PC-9 (cell line): ENCODE measurements at regions not wholly inside any gene's neighbourhood (a gene's known extent, or its start where the extent isn't known, plus 50 kb on each side); places are given as distances from the start of the nearest gene placed in this dataset.

ENCODE experiments used
- EZH2 ChIP-seq: fragments of 200-600 bp; sonication (generic); IDR thresholded peaks from 2 replicates; pipeline ENCODE4 v1.8.0; 2017; ENCODE audit warnings: antibody characterized with exemption, low read depth
- TF ChIP-seq, protein P1 (sequence below): fragments of 200-600 bp; sonication (generic); conservative IDR thresholded peaks from 2 replicates; pipeline ENCODE4 v1.6.1; 2017; ENCODE audit warnings: mixed run types, antibody characterized with exemption, mild to moderate bottlenecking, moderate library complexity

DNA sequence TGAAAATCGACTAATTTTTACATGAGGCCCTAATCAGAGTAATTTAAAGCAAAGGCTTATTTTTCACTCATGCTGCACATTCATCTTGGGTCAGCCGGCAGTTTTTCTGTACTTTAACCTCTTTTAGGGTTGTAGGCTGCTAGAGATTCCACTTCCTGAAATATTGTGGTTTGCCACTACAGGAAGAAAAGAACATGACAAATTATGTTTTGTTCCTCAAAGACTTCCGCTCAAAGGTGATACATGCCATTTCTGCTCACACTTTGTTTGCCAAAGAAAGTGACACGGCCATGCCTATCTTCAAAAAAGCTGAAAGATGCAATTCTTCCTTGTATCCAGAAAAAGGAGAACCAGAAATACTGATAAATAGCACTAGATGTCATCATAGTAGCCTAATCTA lies 183.4 kb upstream of the PPFIA2 start:
- TF ChIP-seq, protein P1, sequence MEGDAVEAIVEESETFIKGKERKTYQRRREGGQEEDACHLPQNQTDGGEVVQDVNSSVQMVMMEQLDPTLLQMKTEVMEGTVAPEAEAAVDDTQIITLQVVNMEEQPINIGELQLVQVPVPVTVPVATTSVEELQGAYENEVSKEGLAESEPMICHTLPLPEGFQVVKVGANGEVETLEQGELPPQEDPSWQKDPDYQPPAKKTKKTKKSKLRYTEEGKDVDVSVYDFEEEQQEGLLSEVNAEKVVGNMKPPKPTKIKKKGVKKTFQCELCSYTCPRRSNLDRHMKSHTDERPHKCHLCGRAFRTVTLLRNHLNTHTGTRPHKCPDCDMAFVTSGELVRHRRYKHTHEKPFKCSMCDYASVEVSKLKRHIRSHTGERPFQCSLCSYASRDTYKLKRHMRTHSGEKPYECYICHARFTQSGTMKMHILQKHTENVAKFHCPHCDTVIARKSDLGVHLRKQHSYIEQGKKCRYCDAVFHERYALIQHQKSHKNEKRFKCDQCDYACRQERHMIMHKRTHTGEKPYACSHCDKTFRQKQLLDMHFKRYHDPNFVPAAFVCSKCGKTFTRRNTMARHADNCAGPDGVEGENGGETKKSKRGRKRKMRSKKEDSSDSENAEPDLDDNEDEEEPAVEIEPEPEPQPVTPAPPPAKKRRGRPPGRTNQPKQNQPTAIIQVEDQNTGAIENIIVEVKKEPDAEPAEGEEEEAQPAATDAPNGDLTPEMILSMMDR, result no peak
- no peak for TF ChIP-seq EZH2
